H1 (cell line): ENCODE measurements at regions not wholly inside any gene's neighbourhood (a gene's known extent, or its start where the extent isn't known, plus 50 kb on each side); places are given as distances from the start of the nearest gene placed in this dataset.

Experiments used
- CEBPB ChIP-seq: IDR thresholded peaks from 2 replicates; pipeline ENCODE4 v1.6.1; 2012; ENCODE audit warnings: low read depth, low read length
- CHD1 ChIP-seq: IDR thresholded peaks from 2 replicates; pipeline ENCODE4 v1.6.1; 2012; ENCODE audit warnings: low read depth, low read length, improper control_type of control experiment
- CREB1 ChIP-seq: IDR thresholded peaks from 2 replicates; pipeline ENCODE4 v1.6.1; 2012; ENCODE audit warnings: inconsistent platforms
- HDAC2 ChIP-seq, 2 experiments: fragments of 300-600 bp in 1 of 2; sonication (generic) in 1 of 2; IDR thresholded peaks; 2 replicates each; pipeline ENCODE4 v1.6.1; 2011 to 2012; ENCODE audit warnings: low read depth in 2 of 2, low read length in 2 of 2, mild to moderate bottlenecking in 2 of 2, moderate library complexity in 2 of 2, borderline replicate concordance in 1 of 2, inconsistent platforms in 1 of 2
- KDM5A ChIP-seq: fragments of 200-600 bp; IDR thresholded peaks from 2 replicates; pipeline ENCODE4 v1.7.1; 2012; ENCODE audit warnings: mild to moderate bottlenecking, low read length, inconsistent platforms, mixed read lengths
- POLR2AphosphoS5 ChIP-seq: IDR thresholded peaks from 2 replicates; pipeline ENCODE4 v1.6.1; 2011; ENCODE audit warnings: low read depth, low read length
- YY1 ChIP-seq: IDR thresholded peaks from 2 replicates; pipeline ENCODE4 v1.6.1; 2011; ENCODE audit warnings: low read depth, mild to moderate bottlenecking, low read length
- TF ChIP-seq, protein P1 (sequence below), 3 experiments: IDR thresholded peaks; 1 replicate in 2 of 3; 2 replicates in 1 of 3; pipeline versions ENCODE4 v1.5.1 to v1.6.1; 2011; ENCODE audit warnings: low read length in 3 of 3, mild to moderate bottlenecking in 3 of 3, inconsistent platforms in 2 of 3, low read depth in 1 of 3, moderate library complexity in 1 of 3; ENCODE audit not compliant: insufficient read depth in 1 of 3; ENCODE audit errors: control extremely low read depth in 1 of 3

DNA sequence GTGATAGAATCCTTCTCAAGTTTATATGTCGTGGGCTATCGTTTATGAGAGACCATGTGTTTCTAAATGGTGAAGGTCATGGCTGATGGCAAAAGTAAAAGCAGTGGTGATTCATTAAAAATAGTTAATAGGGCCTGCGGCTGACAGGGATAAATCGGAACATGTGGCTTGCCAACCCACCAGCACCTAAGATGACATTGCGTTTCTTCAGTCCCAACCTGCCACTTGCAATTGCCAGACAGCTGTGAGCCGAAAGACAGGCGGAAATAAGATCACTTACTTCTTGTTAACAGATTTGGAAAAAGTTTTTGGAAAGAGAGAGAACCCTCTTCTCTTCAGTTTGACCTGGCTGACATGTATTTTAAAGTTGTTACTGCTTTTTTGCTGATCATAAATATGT lies 131.5 kb upstream of the MPPED2 start:
- TF ChIP-seq YY1 (no peak), CEBPB (no peak), CREB1 (no peak), CHD1 (no peak), HDAC2 (IDR thresholded peaks at IDR 0.05; ENCODE audit: borderline replicate concordance in 1 of 2, low read depth in 2 of 2, low read length in 2 of 2) (no peak), POLR2AphosphoS5 (no peak), KDM5A (no peak)
- TF ChIP-seq, protein P1, sequence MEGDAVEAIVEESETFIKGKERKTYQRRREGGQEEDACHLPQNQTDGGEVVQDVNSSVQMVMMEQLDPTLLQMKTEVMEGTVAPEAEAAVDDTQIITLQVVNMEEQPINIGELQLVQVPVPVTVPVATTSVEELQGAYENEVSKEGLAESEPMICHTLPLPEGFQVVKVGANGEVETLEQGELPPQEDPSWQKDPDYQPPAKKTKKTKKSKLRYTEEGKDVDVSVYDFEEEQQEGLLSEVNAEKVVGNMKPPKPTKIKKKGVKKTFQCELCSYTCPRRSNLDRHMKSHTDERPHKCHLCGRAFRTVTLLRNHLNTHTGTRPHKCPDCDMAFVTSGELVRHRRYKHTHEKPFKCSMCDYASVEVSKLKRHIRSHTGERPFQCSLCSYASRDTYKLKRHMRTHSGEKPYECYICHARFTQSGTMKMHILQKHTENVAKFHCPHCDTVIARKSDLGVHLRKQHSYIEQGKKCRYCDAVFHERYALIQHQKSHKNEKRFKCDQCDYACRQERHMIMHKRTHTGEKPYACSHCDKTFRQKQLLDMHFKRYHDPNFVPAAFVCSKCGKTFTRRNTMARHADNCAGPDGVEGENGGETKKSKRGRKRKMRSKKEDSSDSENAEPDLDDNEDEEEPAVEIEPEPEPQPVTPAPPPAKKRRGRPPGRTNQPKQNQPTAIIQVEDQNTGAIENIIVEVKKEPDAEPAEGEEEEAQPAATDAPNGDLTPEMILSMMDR (IDR thresholded peaks at IDR 0.05; ENCODE audit: control extremely low read depth in 1 of 3, insufficient read depth in 1 of 3, low read depth in 1 of 3, low read length in 3 of 3): no peak
